K562 (cell line): ENCODE measurements at regions not wholly inside any gene's neighbourhood (a gene's known extent, or its start where the extent isn't known, plus 50 kb on each side); places are given as distances from the start of the nearest gene placed in this dataset.

Experiments used
- BDP1 ChIP-seq: IDR thresholded peaks from 3 replicates; pipeline ENCODE4 v1.6.1; 2011; ENCODE audit not compliant: insufficient read length, insufficient read depth
- HDAC3 ChIP-seq: fragments of 450-650 bp; IDR thresholded peaks from 2 replicates; pipeline ENCODE4 v1.6.1; 2018; ENCODE audit warnings: borderline replicate concordance, mild to moderate bottlenecking, moderate library complexity; ENCODE audit not compliant: partially characterized antibody
- ZNF695 ChIP-seq: fragments of 450-650 bp; formaldehyde crosslinking; IDR thresholded peaks from 2 replicates; pipeline ENCODE4 v1.4.0; 2020; ENCODE audit warnings: mild to moderate bottlenecking, moderate library complexity
- TF ChIP-seq, protein P1 (sequence below), 3 experiments: IDR thresholded peaks in 2 of 3; conservative IDR thresholded peaks in 1 of 3; 2 replicates each; pipeline ENCODE4 v1.5.1; 2011 to 2012; ENCODE audit warnings: low read length in 3 of 3, mild to moderate bottlenecking in 3 of 3, control low read depth in 2 of 3, improper control_type of control experiment in 1 of 3, inconsistent platforms in 1 of 3, low read depth in 1 of 3, mixed read lengths in 1 of 3, moderate library complexity in 1 of 3; ENCODE audit not compliant: insufficient read depth in 2 of 3
- TF ChIP-seq, protein P2 (sequence below), 2 experiments: IDR thresholded peaks in 1 of 2; conservative IDR thresholded peaks in 1 of 2; 2 replicates each; pipeline ENCODE4 v1.6.1; 2016; ENCODE audit warnings: low read depth in 2 of 2, mild to moderate bottlenecking in 1 of 2, missing compliant biosample characterization in 1 of 2, missing genetic modification characterization in 1 of 2, moderate library complexity in 1 of 2

DNA sequence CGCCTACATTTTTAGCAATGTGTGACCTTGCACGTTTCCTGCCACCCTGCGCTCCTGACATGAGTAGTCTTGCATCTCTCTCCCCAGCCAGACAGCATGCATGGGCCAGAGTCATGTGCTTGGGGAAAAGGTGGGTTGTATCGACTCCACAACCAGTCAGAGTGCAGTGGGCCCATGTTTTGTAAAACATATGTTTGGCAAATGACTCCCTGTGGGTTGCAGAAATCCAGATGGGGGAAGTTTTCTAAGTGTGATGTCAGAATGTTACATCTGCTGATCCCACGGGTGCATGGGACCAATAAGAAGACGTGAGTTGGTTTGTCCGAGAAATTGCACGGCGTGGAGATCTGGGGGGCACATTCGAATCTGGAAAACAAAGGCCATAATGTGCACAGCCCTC, 147.1 kb downstream of the FOXL1 start:
- no peak for TF ChIP-seq ZNF695
- TF ChIP-seq HDAC3, result no peak
- no peak for TF ChIP-seq BDP1
- TF ChIP-seq, protein P1, sequence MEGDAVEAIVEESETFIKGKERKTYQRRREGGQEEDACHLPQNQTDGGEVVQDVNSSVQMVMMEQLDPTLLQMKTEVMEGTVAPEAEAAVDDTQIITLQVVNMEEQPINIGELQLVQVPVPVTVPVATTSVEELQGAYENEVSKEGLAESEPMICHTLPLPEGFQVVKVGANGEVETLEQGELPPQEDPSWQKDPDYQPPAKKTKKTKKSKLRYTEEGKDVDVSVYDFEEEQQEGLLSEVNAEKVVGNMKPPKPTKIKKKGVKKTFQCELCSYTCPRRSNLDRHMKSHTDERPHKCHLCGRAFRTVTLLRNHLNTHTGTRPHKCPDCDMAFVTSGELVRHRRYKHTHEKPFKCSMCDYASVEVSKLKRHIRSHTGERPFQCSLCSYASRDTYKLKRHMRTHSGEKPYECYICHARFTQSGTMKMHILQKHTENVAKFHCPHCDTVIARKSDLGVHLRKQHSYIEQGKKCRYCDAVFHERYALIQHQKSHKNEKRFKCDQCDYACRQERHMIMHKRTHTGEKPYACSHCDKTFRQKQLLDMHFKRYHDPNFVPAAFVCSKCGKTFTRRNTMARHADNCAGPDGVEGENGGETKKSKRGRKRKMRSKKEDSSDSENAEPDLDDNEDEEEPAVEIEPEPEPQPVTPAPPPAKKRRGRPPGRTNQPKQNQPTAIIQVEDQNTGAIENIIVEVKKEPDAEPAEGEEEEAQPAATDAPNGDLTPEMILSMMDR (IDR thresholded peaks at IDR 0.05 in 2 of 3, conservative IDR thresholded peaks at IDR 0.05 in 1 of 3; ENCODE audit: insufficient read depth in 2 of 3, low read depth in 1 of 3, low read length in 3 of 3), result no peak
- TF ChIP-seq, protein P2, sequence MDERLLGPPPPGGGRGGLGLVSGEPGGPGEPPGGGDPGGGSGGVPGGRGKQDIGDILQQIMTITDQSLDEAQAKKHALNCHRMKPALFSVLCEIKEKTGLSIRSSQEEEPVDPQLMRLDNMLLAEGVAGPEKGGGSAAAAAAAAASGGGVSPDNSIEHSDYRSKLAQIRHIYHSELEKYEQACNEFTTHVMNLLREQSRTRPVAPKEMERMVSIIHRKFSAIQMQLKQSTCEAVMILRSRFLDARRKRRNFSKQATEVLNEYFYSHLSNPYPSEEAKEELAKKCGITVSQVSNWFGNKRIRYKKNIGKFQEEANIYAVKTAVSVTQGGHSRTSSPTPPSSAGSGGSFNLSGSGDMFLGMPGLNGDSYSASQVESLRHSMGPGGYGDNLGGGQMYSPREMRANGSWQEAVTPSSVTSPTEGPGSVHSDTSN (CRISPR knock-in tag; IDR thresholded peaks at IDR 0.05; ENCODE audit: low read depth), result no peak
- TF ChIP-seq, protein P2 (tag; conservative IDR thresholded peaks at IDR 0.05; ENCODE audit: low read depth), result no peak
